Gastroesophageal sphincter (tissue), 4 donors: ENCODE measurements at regions not wholly inside any gene's neighbourhood (a gene's known extent, or its start where the extent isn't known, plus 50 kb on each side); places are given as distances from the start of the nearest gene placed in this dataset.
A peak's percentile ranks its signal among the peaks of the same experiment; 100 is the strongest.

Source experiments
- ATAC-seq: fragments of 150-250 bp; one replicate; pipeline ENCODE4 v1.9.1; 2016; ENCODE audit warnings: mild to moderate bottlenecking, moderate library complexity
- H3K27ac ChIP-seq, 4 donors: fragments of 200-600 bp; sonication (generic) in 3 of 4; 1 replicate in 3 of 4; 2 replicates in 1 of 4; pipeline ENCODE4 v1.5.1; 2016 to 2019
- H3K27me3 ChIP-seq: fragments of 200-600 bp; sonication (generic); one replicate; pipeline ENCODE4 v1.5.1; 2019
- H3K36me3 ChIP-seq, 2 donors: fragments of 200-600 bp; sonication (generic); one replicate each; pipeline ENCODE4 v1.5.1; 2019; ENCODE audit warnings: control low read depth in 1 of 2
- H3K4me1 ChIP-seq, 3 donors: fragments of 200-600 bp; sonication (generic); 1 replicate in 2 of 3; 2 replicates in 1 of 3; pipeline ENCODE4 v1.5.1; 2016 to 2019; ENCODE audit warnings: control low read depth in 2 of 3
- H3K4me3 ChIP-seq, 2 donors: fragments of 200-600 bp; sonication (generic); one replicate each; pipeline ENCODE4 v1.5.1; 2019; ENCODE audit warnings: mild to moderate bottlenecking in 1 of 2, moderate library complexity in 1 of 2
- H3K9me3 ChIP-seq, 3 donors: fragments of 200-600 bp; sonication (generic); one replicate each; pipeline ENCODE4 v1.5.1; 2017 to 2019; ENCODE audit warnings: control low read depth in 2 of 3
- EP300 ChIP-seq: sonication (generic); formaldehyde crosslinking; IDR thresholded peaks from one replicate; pipeline ENCODE4 v1.6.1; 2017; ENCODE audit warnings: antibody characterized with exemption, mild to moderate bottlenecking
- POLR2A ChIP-seq, 2 donors: fragments of 450-650 bp; IDR thresholded peaks; one replicate each; pipeline ENCODE4 v1.6.1; 2017; ENCODE audit warnings: antibody characterized with exemption in 2 of 2, mild to moderate bottlenecking in 2 of 2, moderate library complexity in 1 of 2
- POLR2AphosphoS5 ChIP-seq: sonication (generic); formaldehyde crosslinking; IDR thresholded peaks from one replicate; pipeline ENCODE4 v1.6.1; 2017; ENCODE audit warnings: antibody characterized with exemption
- WGBS, 2 donors: methylation state at CpG; one replicate each; pipeline ENCODE4 v1.1.5; 2018; ENCODE audit warnings: low coverage in 1 of 2; 5-methylcytosine and 5-hydroxymethylcytosine counted together
- TF ChIP-seq, protein P1 (sequence below), 4 experiments: fragments of 200-600 bp in 2 of 4; fragments of 450-650 bp in 2 of 4; sonication (generic) in 1 of 4; IDR thresholded peaks; one replicate each; pipeline ENCODE4 v1.5.1; 2017 to 2019; ENCODE audit warnings: antibody characterized with exemption in 4 of 4, mild to moderate bottlenecking in 2 of 4, moderate library complexity in 2 of 4

DNA sequence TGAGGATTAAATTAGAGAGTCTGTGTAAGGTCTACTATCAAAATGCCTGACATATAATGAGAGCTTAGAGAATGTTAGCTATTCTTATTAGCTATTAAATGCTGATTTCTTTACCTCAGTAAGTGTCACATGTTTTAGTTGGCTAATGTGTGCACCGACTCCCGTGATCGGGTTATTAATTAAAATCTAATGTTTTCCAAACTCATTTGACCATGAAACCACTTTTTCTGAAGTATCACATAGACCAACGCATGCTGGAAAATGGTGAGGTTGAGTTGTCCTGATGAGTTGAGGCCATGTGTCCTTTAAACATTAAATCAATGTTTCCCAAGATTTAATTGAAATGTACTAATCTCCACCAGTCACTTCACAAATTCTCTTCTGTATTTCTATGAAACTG, 84.8 kb upstream of the C1QTNF7 start:
- Histone ChIP-seq H3K36me3 (no peaks in the 10 kb centered on the region), H3K27me3 (no peaks in the 10 kb centered on the region), H3K4me1 (peaks cover 2 to 62% (median 3%) of the 10 kb centered on the region in 3 donors), H3K4me3 (no peak overlapping the region), H3K9me3 (no peaks in the 10 kb centered on the region), H3K27ac (peak overlapping the region in 2 of 4 donors; percentile 68 to 73)
- 61 to 65% methylated on average over 3 to 4 of the region's 4 CpGs for WGBS, 2 donors
- TF ChIP-seq POLR2AphosphoS5, result no peak
- TF ChIP-seq POLR2A (IDR thresholded peaks at IDR 0.05), result no peak
- no peak for TF ChIP-seq EP300
- TF ChIP-seq, protein P1, sequence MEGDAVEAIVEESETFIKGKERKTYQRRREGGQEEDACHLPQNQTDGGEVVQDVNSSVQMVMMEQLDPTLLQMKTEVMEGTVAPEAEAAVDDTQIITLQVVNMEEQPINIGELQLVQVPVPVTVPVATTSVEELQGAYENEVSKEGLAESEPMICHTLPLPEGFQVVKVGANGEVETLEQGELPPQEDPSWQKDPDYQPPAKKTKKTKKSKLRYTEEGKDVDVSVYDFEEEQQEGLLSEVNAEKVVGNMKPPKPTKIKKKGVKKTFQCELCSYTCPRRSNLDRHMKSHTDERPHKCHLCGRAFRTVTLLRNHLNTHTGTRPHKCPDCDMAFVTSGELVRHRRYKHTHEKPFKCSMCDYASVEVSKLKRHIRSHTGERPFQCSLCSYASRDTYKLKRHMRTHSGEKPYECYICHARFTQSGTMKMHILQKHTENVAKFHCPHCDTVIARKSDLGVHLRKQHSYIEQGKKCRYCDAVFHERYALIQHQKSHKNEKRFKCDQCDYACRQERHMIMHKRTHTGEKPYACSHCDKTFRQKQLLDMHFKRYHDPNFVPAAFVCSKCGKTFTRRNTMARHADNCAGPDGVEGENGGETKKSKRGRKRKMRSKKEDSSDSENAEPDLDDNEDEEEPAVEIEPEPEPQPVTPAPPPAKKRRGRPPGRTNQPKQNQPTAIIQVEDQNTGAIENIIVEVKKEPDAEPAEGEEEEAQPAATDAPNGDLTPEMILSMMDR (IDR thresholded peaks at IDR 0.05), result no peak
- no peak for ATAC-seq

DNA sequence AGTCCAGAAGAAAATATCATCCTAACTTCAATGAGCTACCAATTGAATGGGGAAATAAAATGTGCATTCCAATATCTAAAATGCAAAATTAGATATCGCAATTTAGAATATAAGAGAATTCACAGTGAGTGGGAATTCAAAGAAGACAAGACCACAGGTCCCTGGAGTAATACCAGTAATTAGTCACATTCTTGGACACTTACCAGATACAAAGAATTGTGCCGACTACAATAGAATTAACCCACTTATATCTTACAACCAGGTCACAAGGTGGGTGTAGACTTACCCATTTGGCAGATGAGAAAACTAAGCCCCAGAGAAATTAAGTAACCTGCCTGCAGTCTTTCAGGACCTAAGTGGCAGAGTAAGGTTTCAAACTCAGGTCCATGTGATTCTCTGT, 84.3 kb upstream of the C1QTNF7 start:
- H3K27ac ChIP-seq, result peak overlapping the region in 3 of 4 donors; percentile 10 to 29 (median 15)
- ATAC-seq, result no peak
- 10 to 19% methylated on average over 2 of the region's 2 CpGs for WGBS, 2 donors
- no peaks in the 10 kb centered on the region for H3K36me3 ChIP-seq
- H3K4me1 ChIP-seq, result peaks cover 2 to 68% (median 3%) of the 10 kb centered on the region in 3 donors
- H3K27me3 ChIP-seq, result no peaks in the 10 kb centered on the region
- no peak overlapping the region for H3K4me3 ChIP-seq
- no peaks in the 10 kb centered on the region for H3K9me3 ChIP-seq
- no peak for TF ChIP-seq POLR2A (IDR thresholded peaks at IDR 0.05)
- TF ChIP-seq, protein P1 (IDR thresholded peaks at IDR 0.05), result no peak
- TF ChIP-seq POLR2AphosphoS5, result no peak
- no peak for TF ChIP-seq EP300

DNA sequence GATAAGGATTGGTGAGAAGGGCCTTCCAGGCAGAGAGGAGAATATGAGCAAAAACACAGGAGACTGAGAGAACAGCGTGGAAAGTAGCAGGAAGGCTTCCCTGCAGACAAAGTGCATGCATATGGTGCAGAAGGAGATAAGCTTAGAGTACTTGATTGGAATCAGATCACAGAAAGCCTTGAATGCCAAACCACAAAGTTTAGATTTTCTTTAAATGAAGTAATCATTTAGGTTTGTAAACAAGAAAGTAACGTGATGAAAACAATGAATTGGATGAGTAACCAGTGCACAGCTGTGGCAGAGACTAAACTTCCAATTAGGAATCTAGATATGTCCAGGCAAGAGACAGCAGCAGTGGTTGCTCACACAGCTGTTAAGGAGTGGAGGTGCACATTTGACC, 83.8 kb upstream of the C1QTNF7 start:
- H3K27ac ChIP-seq, result peak overlapping the region in 3 of 4 donors; percentile 15 to 41 (median 29)
- WGBS, 2 donors, result 40% methylated on average over 2 of the region's 2 CpGs
- ATAC-seq, result no peak

DNA sequence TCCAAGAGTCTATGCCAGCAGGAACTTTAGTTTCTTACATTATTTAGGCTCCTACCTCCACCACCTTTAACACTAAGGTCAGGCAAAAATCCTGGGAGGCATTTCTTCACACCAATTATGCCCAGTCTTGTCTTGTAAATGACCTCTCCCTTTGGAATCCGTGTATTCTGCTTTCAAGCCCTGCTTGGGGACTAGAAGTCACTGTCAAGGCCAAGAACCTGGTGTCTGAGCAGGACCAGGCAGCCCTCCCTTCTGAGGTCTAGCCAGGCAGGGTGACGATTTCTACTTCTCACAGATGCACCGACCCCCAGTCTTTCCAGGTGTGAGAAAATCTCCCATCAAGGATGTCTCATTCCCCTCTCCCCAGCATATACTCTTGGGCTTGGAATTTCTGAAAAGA, 82.7 kb upstream of the C1QTNF7 start:
- H3K9me3 ChIP-seq, result no peaks in the 10 kb centered on the region
- ATAC-seq, result no peak
- H3K27ac ChIP-seq, result peak overlapping the region in 2 of 4 donors; percentile 37 to 41
- H3K36me3 ChIP-seq, result no peaks in the 10 kb centered on the region
- 50 to 59% methylated on average over 2 to 3 of the region's 3 CpGs for WGBS, 2 donors
- TF ChIP-seq POLR2AphosphoS5 (no peak), POLR2A (IDR thresholded peaks at IDR 0.05) (no peak), EP300 (no peak)
- TF ChIP-seq, protein P1 (IDR thresholded peaks at IDR 0.05), result no peak
- H3K4me1 ChIP-seq, result peaks cover 2 to 72% (median 3%) of the 10 kb centered on the region in 3 donors
- no peaks in the 10 kb centered on the region for H3K27me3 ChIP-seq
- H3K4me3 ChIP-seq, result no peak overlapping the region

More for the DNA sequence above, 83.8 kb upstream of the C1QTNF7 start:
- no peaks in the 10 kb centered on the region for H3K36me3 ChIP-seq
- TF ChIP-seq, protein P1 (IDR thresholded peaks at IDR 0.05), result no peak
- TF ChIP-seq POLR2AphosphoS5 (no peak), EP300 (no peak), POLR2A (IDR thresholded peaks at IDR 0.05) (no peak)
- peaks cover 2 to 71% (median 3%) of the 10 kb centered on the region in 3 donors for H3K4me1 ChIP-seq
- H3K27me3 ChIP-seq, result no peaks in the 10 kb centered on the region
- H3K4me3 ChIP-seq, result no peak overlapping the region
- H3K9me3 ChIP-seq, result no peaks in the 10 kb centered on the region

DNA sequence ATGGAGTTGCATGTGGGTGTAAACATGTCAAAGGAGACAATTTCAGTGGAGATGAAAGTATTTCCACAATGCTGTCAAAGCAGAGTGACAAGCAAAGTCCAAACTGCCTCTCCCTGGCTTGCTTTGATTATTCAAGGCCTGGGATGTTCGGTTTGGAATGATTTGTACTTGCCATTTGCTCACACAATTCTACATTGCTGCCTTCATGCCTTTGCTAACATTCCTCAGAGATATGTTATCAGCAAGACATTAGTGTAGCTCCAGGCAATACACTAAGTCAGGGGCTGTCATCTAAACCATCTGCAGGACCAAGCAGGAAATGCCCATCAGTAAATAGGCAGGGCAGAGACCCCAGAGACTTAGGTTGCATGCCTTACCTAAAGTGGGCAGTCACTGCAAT, 79.6 kb upstream of the C1QTNF7 start:
- WGBS, 2 donors, result 45 to 83% methylated on average over 1 of the region's 1 CpG
- no peak overlapping the region for H3K27ac ChIP-seq
- TF ChIP-seq POLR2A (IDR thresholded peaks at IDR 0.05) (no peak), POLR2AphosphoS5 (no peak), EP300 (no peak)
- TF ChIP-seq, protein P1 (IDR thresholded peaks at IDR 0.05), result no peak

More for the DNA sequence above, 79.6 kb upstream of the C1QTNF7 start:
- ATAC-seq, result no peak
- Histone ChIP-seq H3K9me3 (no peaks in the 10 kb centered on the region), H3K36me3 (no peaks in the 10 kb centered on the region), H3K4me3 (no peak overlapping the region), H3K27me3 (no peaks in the 10 kb centered on the region), H3K4me1 (peaks cover 2 to 72% (median 3%) of the 10 kb centered on the region in 3 donors)
